Gastrocnemius medialis (tissue), 4 donors: ENCODE measurements at regions not wholly inside any gene's neighbourhood (a gene's known extent, or its start where the extent isn't known, plus 50 kb on each side); places are given as distances from the start of the nearest gene placed in this dataset.

Source experiments
- CTCF ChIP-seq, 5 experiments: fragments of 450-650 bp in 3 of 5; fragments of 200-600 bp in 2 of 5; sonication (generic) in 2 of 5; IDR thresholded peaks in 4 of 5; conservative IDR thresholded peaks in 1 of 5; 1 replicate in 4 of 5; 2 replicates in 1 of 5; pipeline ENCODE4 v1.5.1; 2016 to 2019; ENCODE audit warnings: antibody characterized with exemption in 5 of 5, mild to moderate bottlenecking in 3 of 5, moderate library complexity in 3 of 5
- POLR2A ChIP-seq, 2 donors: fragments of 450-650 bp; IDR thresholded peaks; one replicate each; pipeline ENCODE4 v1.6.1; 2017; ENCODE audit warnings: antibody characterized with exemption in 2 of 2, mild to moderate bottlenecking in 2 of 2, moderate library complexity in 2 of 2

GRCh38 chr6:135707426-135707825 is 144.1 kb upstream of the PDE7B start:
- TF ChIP-seq POLR2A (IDR thresholded peaks at IDR 0.05): no peak
- no peak for TF ChIP-seq CTCF (IDR thresholded peaks at IDR 0.05 in 4 of 5, conservative IDR thresholded peaks at IDR 0.05 in 1 of 5)
